ENCODE measurements at regions not wholly inside any gene's neighbourhood (a gene's known extent, or its start where the extent isn't known, plus 50 kb on each side); places are given as distances from the start of the nearest gene placed in this dataset.
"Not testable (repeated sequence)": the region's sequence is repeated elsewhere in the genome, so short reads cannot be mapped to it uniquely, and the experiment has no call there.

DNA sequence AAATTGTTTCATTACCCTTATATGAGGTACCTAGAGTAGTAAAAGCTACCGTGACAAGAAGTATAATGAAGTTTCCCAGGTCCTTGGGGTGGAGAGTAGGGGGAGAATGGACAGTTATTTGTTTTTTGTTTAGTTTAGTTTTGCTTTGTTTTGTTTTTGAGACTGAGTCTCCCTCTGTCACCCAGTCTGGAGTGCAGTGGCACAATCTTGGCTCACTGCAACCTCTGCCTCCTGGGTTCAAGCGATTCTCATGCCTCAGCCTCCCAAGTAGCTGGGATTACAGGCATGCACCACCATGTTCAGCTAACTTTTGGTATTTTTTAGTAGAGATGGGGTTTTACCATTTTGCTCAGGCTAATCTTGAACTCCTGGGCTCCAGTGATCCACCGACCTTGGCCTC, 94.2 kb downstream of the VPREB1 start:
- H3K9me3 ChIP-seq (ENCODE audit: control insufficient read depth in 1 of 2, low read length in 2 of 2); H3K27me3 ChIP-seq (ENCODE audit: insufficient read depth, low read length); H3K27ac Mint-ChIP-seq; H3K4me3 ChIP-seq (ENCODE audit: low read length in 2 of 2); H3K27ac ChIP-seq (ENCODE audit: low read depth, low read length); H3K4me3 Mint-ChIP-seq; H3K36me3 Mint-ChIP-seq; DNase-seq; H3K36me3 ChIP-seq (ENCODE audit: insufficient read depth, low read length); intact Hi-C loops (cut with micrococcal nuclease); H3K4me1 ChIP-seq (ENCODE audit: insufficient read depth, low read length); POLR2A ChIA-PET (ENCODE audit: partially characterized antibody); H3K4me1 Mint-ChIP-seq: not testable (repeated sequence)
- CTCF ChIA-PET (ENCODE audit: partially characterized antibody), result interaction anchor here (0.7 kb wide), 1 partner anchor 10 kb away, joined by 4 read pairs; no protein-coding TSS in a partner anchor
- Mint-ChIP-seq H3K9me3 (peaks cover 0 to 33% (median 10%) of the 10 kb centered on the region in 8 donors), H3K27me3 (peaks cover 16 to 24% of the 10 kb centered on the region in 2 donors)

DNA sequence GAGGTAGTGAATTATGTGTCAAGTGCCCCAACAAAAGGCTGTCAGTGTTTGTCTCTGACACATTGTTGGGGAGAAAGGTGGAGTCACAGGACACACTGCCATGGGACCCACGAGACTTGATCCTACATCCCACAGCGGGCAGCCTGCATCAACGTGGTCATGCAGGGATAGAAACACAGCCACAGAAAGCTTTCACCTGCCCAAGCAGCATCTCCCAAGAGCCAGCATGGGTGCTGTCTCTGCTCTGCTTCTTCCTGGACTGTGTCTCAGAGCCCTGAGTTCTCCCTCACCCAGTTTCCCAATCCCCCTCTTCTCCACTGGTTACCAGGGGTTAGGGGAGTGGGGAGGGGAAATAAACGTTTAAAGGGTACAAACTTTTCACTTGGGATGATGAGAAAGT, 97.2 kb downstream of the VPREB1 start:
- Mint-ChIP-seq H3K27me3 (peaks cover 2 to 5% of the 10 kb centered on the region in 2 donors), H3K36me3 (no peaks in the 10 kb centered on the region), H3K4me1 (no peaks in the 10 kb centered on the region), H3K27ac (no peak overlapping the region), H3K4me3 (no peak overlapping the region), H3K9me3 (peaks cover 0 to 6% (median 1%) of the 10 kb centered on the region in 8 donors)
- no peaks in the 10 kb centered on the region for H3K27me3 ChIP-seq (ENCODE audit: insufficient read depth, low read length)
- ChIA-PET POLR2A (ENCODE audit: partially characterized antibody) (no interaction called here), CTCF (ENCODE audit: partially characterized antibody) (interaction anchor here (1.8 kb wide), 1 partner anchor 15 kb away, joined by 5 read pairs; no protein-coding TSS in a partner anchor)
- no peak overlapping the region for H3K27ac ChIP-seq (ENCODE audit: low read depth, low read length)
- no peak overlapping the region for H3K4me3 ChIP-seq (ENCODE audit: low read length in 2 of 2)
- H3K9me3 ChIP-seq (ENCODE audit: control insufficient read depth in 1 of 2, low read length in 2 of 2), result no peaks in the 10 kb centered on the region
- H3K4me1 ChIP-seq (ENCODE audit: insufficient read depth, low read length), result no peaks in the 10 kb centered on the region
- no peak for DNase-seq
- no peaks in the 10 kb centered on the region for H3K36me3 ChIP-seq (ENCODE audit: insufficient read depth, low read length)
- intact Hi-C loops (cut with micrococcal nuclease), result loop anchor here (5.0 kb wide), 1 partner anchor 134 kb away; no protein-coding TSS in a partner anchor

DNA sequence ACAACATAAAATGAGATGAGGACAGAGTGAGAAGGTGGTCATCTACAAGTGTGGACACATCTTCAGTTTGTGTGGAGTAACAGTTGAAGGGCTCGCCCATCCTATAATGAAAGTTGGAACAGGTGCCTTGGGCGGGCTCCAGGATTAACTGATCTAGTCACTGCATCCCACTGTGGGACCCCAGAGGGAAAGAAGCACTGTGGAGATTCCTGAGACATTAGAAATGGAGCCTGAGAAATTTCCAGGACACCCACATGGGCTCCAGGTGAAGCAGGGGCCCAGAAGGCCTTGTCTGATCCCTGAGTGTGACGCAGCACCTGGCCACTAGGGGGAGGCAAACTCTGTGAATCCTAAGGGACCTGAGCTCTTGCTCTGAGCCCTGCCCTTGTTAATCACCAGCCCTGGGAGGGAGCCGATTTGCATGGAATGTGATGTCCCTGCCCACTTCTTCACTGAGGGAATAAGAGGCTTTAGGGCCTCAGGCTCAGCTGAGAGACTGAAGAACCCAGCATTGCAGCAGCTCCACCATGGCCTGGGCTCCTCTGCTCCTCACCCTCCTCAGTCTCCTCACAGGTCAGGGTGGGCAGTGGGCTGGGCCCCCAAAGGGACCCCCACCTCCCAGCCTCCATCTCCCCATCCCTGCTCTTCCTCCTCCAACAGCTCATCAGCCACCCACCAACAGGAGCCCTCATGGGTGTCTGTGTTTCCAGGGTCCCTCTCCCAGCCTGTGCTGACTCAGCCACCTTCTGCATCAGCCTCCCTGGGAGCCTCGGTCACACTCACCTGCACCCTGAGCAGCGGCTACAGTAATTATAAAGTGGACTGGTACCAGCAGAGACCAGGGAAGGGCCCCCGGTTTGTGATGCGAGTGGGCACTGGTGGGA, 98.4 kb downstream of the VPREB1 start:
- Mint-ChIP-seq H3K9me3 (no peaks in the 10 kb centered on the region), H3K36me3 (no peaks in the 10 kb centered on the region), H3K4me3 (no peak overlapping the region), H3K27me3 (peaks cover 0 to 7% of the 10 kb centered on the region in 2 donors), H3K27ac (no peak overlapping the region), H3K4me1 (no peaks in the 10 kb centered on the region)
- Histone ChIP-seq H3K27me3 (ENCODE audit: insufficient read depth, low read length) (no peaks in the 10 kb centered on the region), H3K4me1 (ENCODE audit: insufficient read depth, low read length) (no peaks in the 10 kb centered on the region), H3K9me3 (ENCODE audit: control insufficient read depth in 1 of 2, low read length in 2 of 2) (no peaks in the 10 kb centered on the region), H3K36me3 (ENCODE audit: insufficient read depth, low read length) (no peaks in the 10 kb centered on the region), H3K4me3 (ENCODE audit: low read length in 2 of 2) (no peak overlapping the region), H3K27ac (ENCODE audit: low read depth, low read length) (no peak overlapping the region)
- ChIA-PET POLR2A (ENCODE audit: partially characterized antibody) (no interaction called here), CTCF (ENCODE audit: partially characterized antibody) (interaction anchor here (0.7 to 1.9 kb wide), 9 partner anchors 7 to 135 kb away, joined by 3 to 7 read pairs (median 5); no protein-coding TSS in a partner anchor)
- peak; percentile 32 to 53 (median 40) for DNase-seq
- intact Hi-C loops (cut with micrococcal nuclease), result loop anchor here (5.0 kb wide), 1 partner anchor 136 kb away; no protein-coding TSS in a partner anchor

DNA sequence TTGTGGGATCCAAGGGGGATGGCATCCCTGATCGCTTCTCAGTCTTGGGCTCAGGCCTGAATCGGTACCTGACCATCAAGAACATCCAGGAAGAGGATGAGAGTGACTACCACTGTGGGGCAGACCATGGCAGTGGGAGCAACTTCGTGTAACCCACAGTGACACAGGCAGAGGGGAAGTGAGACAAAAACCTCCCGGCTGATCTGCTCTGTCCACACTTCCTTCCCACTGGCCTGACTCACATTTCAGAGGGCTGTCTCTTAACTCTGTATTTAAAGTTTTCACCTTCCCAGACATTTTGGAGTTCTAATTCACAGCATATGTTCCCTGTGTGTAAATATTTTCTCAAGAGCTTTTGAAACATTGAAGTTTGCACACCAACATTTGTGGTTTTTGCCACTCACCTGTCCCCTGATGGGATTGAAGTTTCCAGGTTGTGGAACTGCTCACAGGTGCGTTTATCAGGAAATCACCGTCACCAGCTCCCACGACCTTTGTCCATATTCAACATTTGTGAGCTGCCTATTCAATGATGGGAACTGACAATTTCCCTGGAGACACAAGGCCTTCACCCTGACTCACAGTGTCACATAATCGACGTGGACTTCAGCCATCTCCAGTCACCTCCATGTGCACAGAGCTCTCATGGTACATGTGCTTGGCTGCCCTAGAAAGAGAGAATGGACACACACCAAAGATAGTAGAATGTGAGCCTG, 99.2 kb downstream of the VPREB1 start:
- CTCF ChIA-PET (ENCODE audit: partially characterized antibody), result interaction anchor here (0.9 to 1.9 kb wide), 7 partner anchors 8 to 95 kb away, joined by 3 to 7 read pairs (median 4); no protein-coding TSS in a partner anchor
- no peaks in the 10 kb centered on the region for H3K9me3 ChIP-seq (ENCODE audit: control insufficient read depth in 1 of 2, low read length in 2 of 2)
- peaks cover 3% of the 10 kb centered on the region in 2 donors for H3K27me3 Mint-ChIP-seq
- intact Hi-C loops (cut with micrococcal nuclease), result loop anchor here (5.0 kb wide), 1 partner anchor 136 kb away; no protein-coding TSS in a partner anchor
- H3K27me3 ChIP-seq (ENCODE audit: insufficient read depth, low read length), result no peaks in the 10 kb centered on the region
- H3K4me3 Mint-ChIP-seq, result no peak overlapping the region
- H3K27ac Mint-ChIP-seq, result no peak overlapping the region
- no peaks in the 10 kb centered on the region for H3K4me1 Mint-ChIP-seq
- DNase-seq, result no peak
- no peaks in the 10 kb centered on the region for H3K4me1 ChIP-seq (ENCODE audit: insufficient read depth, low read length)
- H3K9me3 Mint-ChIP-seq, result no peaks in the 10 kb centered on the region
- H3K27ac ChIP-seq (ENCODE audit: low read depth, low read length), result no peak overlapping the region
- H3K4me3 ChIP-seq (ENCODE audit: low read length in 2 of 2), result no peak overlapping the region
- H3K36me3 ChIP-seq (ENCODE audit: insufficient read depth, low read length), result no peaks in the 10 kb centered on the region
- H3K36me3 Mint-ChIP-seq, result no peaks in the 10 kb centered on the region
- POLR2A ChIA-PET (ENCODE audit: partially characterized antibody), result no interaction called here

DNA sequence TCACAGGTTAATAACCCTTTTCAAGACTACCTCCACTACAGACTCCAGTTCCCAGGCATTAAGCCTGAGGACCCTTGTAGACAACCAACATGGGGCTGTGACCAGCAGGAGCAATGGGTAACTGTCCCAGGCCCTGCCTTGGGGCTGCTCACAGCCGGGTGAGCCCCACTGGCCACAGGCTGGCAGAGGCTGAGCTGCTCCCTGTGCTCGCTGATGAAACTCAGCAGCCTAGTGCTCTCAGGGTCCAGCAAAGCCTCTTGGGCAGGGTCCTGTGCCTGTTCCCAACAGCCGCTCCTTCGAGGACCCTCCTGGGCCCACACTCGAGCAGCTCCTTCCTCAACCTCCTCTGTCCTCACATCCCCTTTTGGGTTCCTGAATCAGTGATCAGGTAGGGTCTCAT, 99.8 kb downstream of the VPREB1 start:
- Mint-ChIP-seq H3K27ac (no peak overlapping the region), H3K27me3 (peaks cover 4 to 8% of the 10 kb centered on the region in 2 donors), H3K4me1 (peaks cover 0 to 1% (median 0%) of the 10 kb centered on the region in 4 donors), H3K36me3 (no peaks in the 10 kb centered on the region), H3K9me3 (no peaks in the 10 kb centered on the region), H3K4me3 (no peak overlapping the region)
- CTCF ChIA-PET (ENCODE audit: partially characterized antibody), result interaction anchor here (0.9 to 1.9 kb wide), 4 partner anchors 9 to 24 kb away, joined by 3 to 7 read pairs (median 4); no protein-coding TSS in a partner anchor
- Histone ChIP-seq H3K36me3 (ENCODE audit: insufficient read depth, low read length) (no peaks in the 10 kb centered on the region), H3K27ac (ENCODE audit: low read depth, low read length) (no peak overlapping the region), H3K4me3 (ENCODE audit: low read length in 2 of 2) (no peak overlapping the region), H3K4me1 (ENCODE audit: insufficient read depth, low read length) (no peaks in the 10 kb centered on the region), H3K9me3 (ENCODE audit: control insufficient read depth in 1 of 2, low read length in 2 of 2) (no peaks in the 10 kb centered on the region), H3K27me3 (ENCODE audit: insufficient read depth, low read length) (no peaks in the 10 kb centered on the region)
- POLR2A ChIA-PET (ENCODE audit: partially characterized antibody), result no interaction called here
- DNase-seq, result no peak
- intact Hi-C loops (cut with micrococcal nuclease), result loop anchor here (5.0 kb wide), 1 partner anchor 137 kb away; no protein-coding TSS in a partner anchor

DNA sequence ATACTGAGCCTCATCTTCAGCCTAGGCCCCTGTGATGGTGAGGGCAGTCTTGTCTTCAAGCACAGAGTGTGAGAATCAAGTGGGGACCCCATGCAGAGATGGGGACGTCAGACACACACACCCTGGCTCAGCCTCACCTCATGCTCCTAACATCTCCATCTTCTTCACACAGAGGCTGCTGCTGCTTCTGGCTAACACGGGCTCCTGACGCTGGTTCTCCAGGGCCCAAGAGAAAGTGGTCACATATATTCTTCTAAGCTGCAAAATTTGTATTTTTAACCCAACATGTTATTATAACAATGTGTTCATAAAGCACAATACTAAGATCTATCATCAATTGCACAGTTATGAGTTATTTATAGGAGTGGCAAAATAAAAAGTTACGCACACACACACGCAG, 101.2 kb downstream of the VPREB1 start:
- ChIA-PET POLR2A (ENCODE audit: partially characterized antibody) (no interaction called here), CTCF (ENCODE audit: partially characterized antibody) (no interaction called here)
- peaks cover 11 to 16% of the 10 kb centered on the region in 2 donors for H3K27me3 Mint-ChIP-seq
- Histone ChIP-seq H3K9me3 (ENCODE audit: control insufficient read depth in 1 of 2, low read length in 2 of 2) (no peaks in the 10 kb centered on the region), H3K4me3 (ENCODE audit: low read length in 2 of 2) (no peak overlapping the region), H3K27ac (ENCODE audit: low read depth, low read length) (no peak overlapping the region), H3K36me3 (ENCODE audit: insufficient read depth, low read length) (no peaks in the 10 kb centered on the region), H3K4me1 (ENCODE audit: insufficient read depth, low read length) (no peaks in the 10 kb centered on the region), H3K27me3 (ENCODE audit: insufficient read depth, low read length) (no peaks in the 10 kb centered on the region)
- no peaks in the 10 kb centered on the region for H3K9me3 Mint-ChIP-seq
- H3K36me3 Mint-ChIP-seq, result no peaks in the 10 kb centered on the region
- no peak overlapping the region for H3K4me3 Mint-ChIP-seq
- H3K27ac Mint-ChIP-seq, result no peak overlapping the region
- DNase-seq, result no peak
- intact Hi-C loops (cut with micrococcal nuclease), result no loop called here
- peaks cover 0 to 1% (median 0%) of the 10 kb centered on the region in 4 donors for H3K4me1 Mint-ChIP-seq

Measured in CD4-positive, alpha-beta memory T cell (primary cell).